ENCODE measurements at regions not wholly inside any gene's neighbourhood (a gene's known extent, or its start where the extent isn't known, plus 50 kb on each side); places are given as distances from the start of the nearest gene placed in this dataset.
A peak's percentile ranks its signal among the peaks of the same experiment; 100 is the strongest.

DNA sequence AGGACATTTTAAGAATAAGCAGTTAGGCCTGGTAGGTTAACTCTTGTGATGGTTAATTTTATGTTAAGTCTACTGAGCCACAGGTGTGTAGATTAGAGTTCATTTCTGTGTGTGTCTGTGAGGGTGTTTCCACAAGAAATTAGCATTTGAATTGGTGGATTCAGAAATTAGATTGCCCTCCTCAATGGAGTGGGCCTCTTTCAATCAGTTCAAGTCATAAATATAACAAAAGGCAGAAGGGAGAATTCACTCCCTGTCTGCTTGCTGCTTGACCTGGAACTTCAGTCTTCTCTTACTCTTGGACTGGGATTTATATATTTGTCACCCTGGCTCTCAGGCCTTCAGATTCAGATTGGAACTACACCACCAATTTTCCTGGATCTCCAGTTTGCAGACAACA, 55.3 kb upstream of the POM121L12 start:
- Histone ChIP-seq H3K4me1 (no peaks in the 10 kb centered on the region), H3K27ac (no peak overlapping the region), H3K4me3 (no peak overlapping the region), H3K27me3 (no peaks in the 10 kb centered on the region), H3K9me3 (peaks cover 0 to 15% (median 12%) of the 10 kb centered on the region in 4 donors), H3K36me3 (no peaks in the 10 kb centered on the region)
- TF ChIP-seq POLR2A (IDR thresholded peaks at IDR 0.05) (no peak), POLR2AphosphoS5 (IDR thresholded peaks at IDR 0.05) (no peak), EP300 (IDR thresholded peaks at IDR 0.05) (no peak)
- TF ChIP-seq, protein P1, sequence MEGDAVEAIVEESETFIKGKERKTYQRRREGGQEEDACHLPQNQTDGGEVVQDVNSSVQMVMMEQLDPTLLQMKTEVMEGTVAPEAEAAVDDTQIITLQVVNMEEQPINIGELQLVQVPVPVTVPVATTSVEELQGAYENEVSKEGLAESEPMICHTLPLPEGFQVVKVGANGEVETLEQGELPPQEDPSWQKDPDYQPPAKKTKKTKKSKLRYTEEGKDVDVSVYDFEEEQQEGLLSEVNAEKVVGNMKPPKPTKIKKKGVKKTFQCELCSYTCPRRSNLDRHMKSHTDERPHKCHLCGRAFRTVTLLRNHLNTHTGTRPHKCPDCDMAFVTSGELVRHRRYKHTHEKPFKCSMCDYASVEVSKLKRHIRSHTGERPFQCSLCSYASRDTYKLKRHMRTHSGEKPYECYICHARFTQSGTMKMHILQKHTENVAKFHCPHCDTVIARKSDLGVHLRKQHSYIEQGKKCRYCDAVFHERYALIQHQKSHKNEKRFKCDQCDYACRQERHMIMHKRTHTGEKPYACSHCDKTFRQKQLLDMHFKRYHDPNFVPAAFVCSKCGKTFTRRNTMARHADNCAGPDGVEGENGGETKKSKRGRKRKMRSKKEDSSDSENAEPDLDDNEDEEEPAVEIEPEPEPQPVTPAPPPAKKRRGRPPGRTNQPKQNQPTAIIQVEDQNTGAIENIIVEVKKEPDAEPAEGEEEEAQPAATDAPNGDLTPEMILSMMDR (IDR thresholded peaks at IDR 0.05) = no peak
- DNase-seq = no peak
- intact Hi-C loops (cut with DNase I; ENCODE audit: low total_unique reads) = no loop called here

DNA sequence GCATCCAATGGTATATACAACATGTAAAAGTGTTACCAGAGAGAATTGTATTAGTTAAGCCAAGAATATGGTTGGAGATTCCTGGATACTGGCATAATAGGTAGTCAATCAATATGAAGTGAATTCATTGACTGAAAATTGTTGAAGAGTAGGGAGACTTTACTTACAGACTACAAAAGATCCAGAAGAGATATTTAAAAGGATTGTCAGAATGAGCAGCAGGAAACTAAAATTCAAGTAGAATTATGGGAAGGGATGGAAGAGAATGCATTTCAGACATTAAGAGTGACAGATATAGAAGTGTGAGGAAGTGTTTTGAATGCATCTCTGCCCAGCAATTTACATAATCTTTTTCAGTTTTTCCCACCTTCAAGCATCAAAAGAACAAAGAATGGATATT, 62.3 kb upstream of the POM121L12 start:
- intact Hi-C loops (cut with DNase I; ENCODE audit: low total_unique reads) = no loop called here
- DNase-seq = no peak
- no peaks in the 10 kb centered on the region for H3K27me3 ChIP-seq
- peaks cover 0 to 2% (median 0%) of the 10 kb centered on the region in 4 donors for H3K9me3 ChIP-seq
- H3K27ac ChIP-seq = no peak overlapping the region
- H3K4me3 ChIP-seq = no peak overlapping the region
- TF ChIP-seq, protein P1 (IDR thresholded peaks at IDR 0.05) = no peak
- TF ChIP-seq POLR2AphosphoS5 (IDR thresholded peaks at IDR 0.05) (no peak), EP300 (IDR thresholded peaks at IDR 0.05) (no peak), POLR2A (IDR thresholded peaks at IDR 0.05) (no peak)
- no peaks in the 10 kb centered on the region for H3K4me1 ChIP-seq
- no peaks in the 10 kb centered on the region for H3K36me3 ChIP-seq

DNA sequence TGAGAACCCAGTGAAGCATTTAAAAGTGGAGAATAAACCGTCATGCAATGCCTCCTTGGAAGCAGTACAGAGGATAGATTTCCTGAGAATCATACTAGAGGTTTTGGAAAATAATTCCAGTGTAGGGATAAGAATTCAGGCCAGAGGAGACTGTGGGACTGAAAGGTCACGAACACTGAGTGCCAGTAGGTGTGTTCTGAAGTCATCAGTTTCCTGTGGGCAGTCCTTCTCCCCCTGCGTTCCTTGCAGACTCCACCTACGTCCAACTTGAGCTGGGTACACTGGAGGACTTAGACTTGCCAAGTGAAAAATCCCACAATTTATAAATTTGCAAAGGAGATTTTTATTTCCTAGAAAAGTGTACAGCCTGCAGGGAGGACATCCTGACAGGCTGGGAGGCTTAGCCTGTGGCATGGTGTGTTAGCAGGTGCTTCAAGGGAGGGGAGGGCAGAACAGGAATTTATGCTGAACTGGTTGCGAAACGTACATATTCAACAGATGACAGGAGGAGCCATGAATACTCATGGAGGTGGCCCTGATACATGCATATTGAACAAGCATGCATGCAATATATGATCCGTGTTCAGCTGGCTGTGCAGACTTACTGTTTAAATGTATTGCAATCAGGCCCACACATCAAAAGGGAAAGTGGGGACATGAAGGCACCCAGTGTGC, 72.9 kb upstream of the POM121L12 start:
- Histone ChIP-seq H3K36me3 (no peaks in the 10 kb centered on the region), H3K4me1 (no peaks in the 10 kb centered on the region), H3K27me3 (no peaks in the 10 kb centered on the region), H3K4me3 (no peak overlapping the region), H3K9me3 (peaks cover 0 to 9% (median under 1%) of the 10 kb centered on the region in 4 donors), H3K27ac (no peak overlapping the region)
- 60 to 74% (median 67%) methylated on average over 7 of the region's 7 CpGs for WGBS, 5 donors
- intact Hi-C loops (cut with DNase I; ENCODE audit: low total_unique reads) = no loop called here
- TF ChIP-seq EP300 (IDR thresholded peaks at IDR 0.05) = no peak
- TF ChIP-seq POLR2A (IDR thresholded peaks at IDR 0.05) = no peak
- DNase-seq = no peak

DNA sequence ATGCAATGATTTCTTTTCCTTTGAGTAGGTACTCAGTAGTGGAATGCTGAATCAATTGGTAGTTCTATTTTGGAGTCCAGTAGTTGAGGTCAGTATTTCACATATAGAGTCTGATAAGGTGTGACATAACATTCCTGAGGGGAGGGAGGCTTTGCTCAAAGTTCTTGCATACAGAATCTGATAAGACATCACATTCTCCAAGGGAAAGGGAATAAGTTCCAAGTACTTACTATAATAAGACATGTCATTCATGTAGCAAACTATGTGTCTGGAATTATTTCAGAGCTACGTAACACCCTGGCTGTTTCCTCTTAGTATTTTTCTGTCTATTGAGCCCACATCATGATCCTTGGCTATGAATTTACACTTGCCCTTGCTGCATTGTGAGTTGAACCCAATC, 74.3 kb upstream of the POM121L12 start:
- Histone ChIP-seq H3K4me3 (no peak overlapping the region), H3K36me3 (no peaks in the 10 kb centered on the region), H3K9me3 (peaks cover 0 to 6% (median 0%) of the 10 kb centered on the region in 4 donors), H3K27ac (no peak overlapping the region), H3K4me1 (no peaks in the 10 kb centered on the region), H3K27me3 (no peaks in the 10 kb centered on the region)
- DNase-seq = no peak
- TF ChIP-seq POLR2AphosphoS5 (IDR thresholded peaks at IDR 0.05) (no peak), EP300 (IDR thresholded peaks at IDR 0.05) (no peak)
- TF ChIP-seq, protein P1 (IDR thresholded peaks at IDR 0.05) = no peak
- intact Hi-C loops (cut with DNase I; ENCODE audit: low total_unique reads) = no loop called here
- 61 to 85% (median 68%) methylated on average over 1 of the region's 1 CpG for WGBS, 5 donors

DNA sequence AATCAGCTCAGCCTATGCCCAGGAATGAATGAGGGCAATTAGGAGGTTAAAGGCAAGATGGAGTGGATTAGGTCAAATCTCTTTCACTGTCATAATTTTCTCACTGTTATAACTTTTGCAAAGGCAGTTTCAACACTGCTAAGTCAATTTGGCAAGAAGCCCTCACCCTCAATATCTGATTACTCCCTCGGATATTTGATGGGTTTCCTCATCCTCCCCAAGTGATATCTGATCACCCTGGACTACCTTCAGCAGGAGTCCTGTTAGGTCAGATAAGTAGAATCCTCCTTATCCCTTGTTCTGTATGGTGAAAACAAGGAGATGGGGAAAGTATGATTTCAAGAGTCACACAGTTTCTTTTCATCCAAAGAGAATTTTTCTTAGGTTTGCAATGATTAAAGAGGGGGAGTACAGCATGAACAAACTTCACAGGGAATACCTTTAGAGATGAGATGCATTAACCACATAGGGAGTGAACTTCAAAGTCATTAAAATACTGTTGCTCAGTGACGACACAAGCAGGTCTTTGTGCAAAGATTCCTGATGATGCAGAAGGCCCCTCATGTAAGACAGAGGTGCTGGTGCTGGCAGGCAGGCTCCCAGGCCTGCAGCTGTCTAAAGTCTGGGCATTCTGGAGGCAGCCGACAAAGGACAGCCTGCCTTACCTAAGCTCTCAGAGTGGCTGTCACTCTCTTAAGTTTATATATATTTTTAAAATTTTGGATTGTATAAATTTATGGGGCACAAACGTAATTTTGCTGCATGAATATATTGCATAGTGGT, 75.4 kb upstream of the POM121L12 start:
- H3K9me3 ChIP-seq = peaks cover 0 to 6% (median 0%) of the 10 kb centered on the region in 4 donors
- peak in 1 of 2 donors; percentile 7 for DNase-seq
- H3K4me3 ChIP-seq = no peak overlapping the region
- H3K4me1 ChIP-seq = no peaks in the 10 kb centered on the region
- 60 to 69% (median 62%) methylated on average over 4 of the region's 4 CpGs for WGBS, 5 donors
- no peaks in the 10 kb centered on the region for H3K27me3 ChIP-seq
- intact Hi-C loops (cut with DNase I; ENCODE audit: low total_unique reads) = no loop called here
- no peaks in the 10 kb centered on the region for H3K36me3 ChIP-seq
- H3K27ac ChIP-seq = no peak overlapping the region
- TF ChIP-seq POLR2A (IDR thresholded peaks at IDR 0.05) (no peak), EP300 (IDR thresholded peaks at IDR 0.05) (no peak), POLR2AphosphoS5 (IDR thresholded peaks at IDR 0.05) (no peak)
- TF ChIP-seq, protein P1 (IDR thresholded peaks at IDR 0.05) = no peak
